H1 (cell line): ENCODE measurements at regions not wholly inside any gene's neighbourhood (a gene's known extent, or its start where the extent isn't known, plus 50 kb on each side); places are given as distances from the start of the nearest gene placed in this dataset.

ENCODE experiments used
- CEBPB ChIP-seq: IDR thresholded peaks from 2 replicates; pipeline ENCODE4 v1.6.1; 2012; ENCODE audit warnings: low read depth, low read length
- CHD1 ChIP-seq: IDR thresholded peaks from 2 replicates; pipeline ENCODE4 v1.6.1; 2012; ENCODE audit warnings: low read depth, low read length, improper control_type of control experiment
- HDAC2 ChIP-seq, 2 experiments: fragments of 300-600 bp in 1 of 2; sonication (generic) in 1 of 2; IDR thresholded peaks; 2 replicates each; pipeline ENCODE4 v1.6.1; 2011 to 2012; ENCODE audit warnings: low read depth in 2 of 2, low read length in 2 of 2, mild to moderate bottlenecking in 2 of 2, moderate library complexity in 2 of 2, borderline replicate concordance in 1 of 2, inconsistent platforms in 1 of 2
- KDM5A ChIP-seq: fragments of 200-600 bp; IDR thresholded peaks from 2 replicates; pipeline ENCODE4 v1.7.1; 2012; ENCODE audit warnings: mild to moderate bottlenecking, low read length, inconsistent platforms, mixed read lengths
- PHF8 ChIP-seq: fragments of 200-600 bp; sonication (generic); conservative IDR thresholded peaks from 2 replicates; pipeline ENCODE4 v1.7.1; 2012; ENCODE audit warnings: low read depth, mild to moderate bottlenecking, inconsistent platforms, low read length, moderate library complexity
- POLR2AphosphoS5 ChIP-seq: IDR thresholded peaks from 2 replicates; pipeline ENCODE4 v1.6.1; 2011; ENCODE audit warnings: low read depth, low read length
- RFX5 ChIP-seq: IDR thresholded peaks from 2 replicates; pipeline ENCODE4 v1.6.1; 2011; ENCODE audit warnings: low read depth, low read length, improper control_type of control experiment, borderline replicate concordance
- RXRA ChIP-seq: IDR thresholded peaks from 2 replicates; pipeline ENCODE4 v1.6.1; 2011; ENCODE audit warnings: low read depth, mild to moderate bottlenecking, low read length, moderate library complexity; ENCODE audit not compliant: insufficient read depth
- SAP30 ChIP-seq: fragments of 300-600 bp; sonication (generic); IDR thresholded peaks from 2 replicates; pipeline ENCODE4 v1.7.1; 2012; ENCODE audit warnings: low read length, moderate library complexity, mild to moderate bottlenecking, inconsistent platforms; ENCODE audit not compliant: insufficient read depth, insufficient replicate concordance
- SIN3A ChIP-seq, 2 experiments: IDR thresholded peaks in 1 of 2; conservative IDR thresholded peaks in 1 of 2; 2 replicates each; pipeline ENCODE4 v1.6.1; 2011 to 2012; ENCODE audit warnings: low read length in 2 of 2, improper control_type of control experiment in 1 of 2, low read depth in 1 of 2, mild to moderate bottlenecking in 1 of 2
- SP1 ChIP-seq: IDR thresholded peaks from 2 replicates; pipeline ENCODE4 v1.6.1; 2011; ENCODE audit warnings: low read depth, low read length
- SUZ12 ChIP-seq: fragments of 200-600 bp; sonication (generic); IDR thresholded peaks from 2 replicates; pipeline ENCODE4 v1.6.1; 2012; ENCODE audit warnings: mild to moderate bottlenecking, inconsistent platforms, low read length, moderate library complexity, mixed read lengths
- TF ChIP-seq, protein P1 (sequence below): IDR thresholded peaks from 2 replicates; pipeline ENCODE4 v1.6.1; 2012; ENCODE audit warnings: inconsistent platforms

GRCh38 chr22:34055525-34056200, 135.4 kb upstream of the LARGE1 start (continued):
- TF ChIP-seq KDM5A (no peak), SIN3A (conservative IDR thresholded peaks at IDR 0.05 in 1 of 2, IDR thresholded peaks at IDR 0.05 in 1 of 2; ENCODE audit: low read depth in 1 of 2, low read length in 2 of 2) (peak; percentile 67 to 79; a peak in 2 of 4 replicates), POLR2AphosphoS5 (no peak), PHF8 (no peak), HDAC2 (IDR thresholded peaks at IDR 0.05; ENCODE audit: borderline replicate concordance in 1 of 2, low read depth in 2 of 2, low read length in 2 of 2) (no peak), SP1 (peak; percentile 57; the same call in 1 of the 2 replicates), SUZ12 (no peak), RFX5 (no peak), CEBPB (peak; percentile 85), SAP30 (no peak), CHD1 (no peak), RXRA (no peak)
- TF ChIP-seq, protein P1, sequence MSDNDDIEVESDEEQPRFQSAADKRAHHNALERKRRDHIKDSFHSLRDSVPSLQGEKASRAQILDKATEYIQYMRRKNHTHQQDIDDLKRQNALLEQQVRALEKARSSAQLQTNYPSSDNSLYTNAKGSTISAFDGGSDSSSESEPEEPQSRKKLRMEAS, result 0 out of 2 replicates have a peak, but pooled peaks have one; percentile 23
